Skeletal muscle satellite cell (primary cell): ENCODE measurements at regions not wholly inside any gene's neighbourhood (a gene's known extent, or its start where the extent isn't known, plus 50 kb on each side); places are given as distances from the start of the nearest gene placed in this dataset.

Source experiments
- H3K27me3 ChIP-seq: 2 replicates; pipeline ENCODE4 v1.7.0; 2013; ENCODE audit warnings: low read length; ENCODE audit not compliant: control insufficient read depth, insufficient read depth
- H3K36me3 ChIP-seq: 2 replicates; pipeline ENCODE4 v1.7.0; 2013; ENCODE audit warnings: mild to moderate bottlenecking, control low read depth, low read length; ENCODE audit not compliant: insufficient read depth
- H3K4me1 ChIP-seq: 2 replicates; pipeline ENCODE4 v1.7.0; 2013; ENCODE audit warnings: low read length; ENCODE audit not compliant: control insufficient read depth, insufficient read depth
- H3K4me2 ChIP-seq: 2 replicates; pipeline ENCODE4 v1.7.0; 2013; ENCODE audit warnings: mild to moderate bottlenecking, low read length
- H3K4me3 ChIP-seq: 2 replicates; pipeline ENCODE4 v1.7.0; 2013; ENCODE audit warnings: low read length
- H3K9ac ChIP-seq: 2 replicates; pipeline ENCODE4 v1.7.0; 2013; ENCODE audit warnings: mild to moderate bottlenecking, low read depth, low read length, moderate library complexity
- H3K9me3 ChIP-seq: replicated peaks from 2 replicates; pipeline ENCODE4 v1.7.0; 2013; ENCODE audit warnings: mild to moderate bottlenecking, control low read depth, low read length

- H3K4me3 ChIP-seq = no peak overlapping the region
- H3K27me3 ChIP-seq = no peaks in the 10 kb centered on the region
- H3K9me3 ChIP-seq = no peaks in the 10 kb centered on the region
- no peaks in the 10 kb centered on the region for H3K4me1 ChIP-seq
- H3K4me2 ChIP-seq = no peak overlapping the region
- H3K36me3 ChIP-seq = no peaks in the 10 kb centered on the region
- no peak overlapping the region for H3K9ac ChIP-seq
Observed at GRCh38 chr18:3392467-3392855, 57.5 kb upstream of the TGIF1 start.

- H3K4me2 ChIP-seq = no peak overlapping the region
- no peaks in the 10 kb centered on the region for H3K4me1 ChIP-seq
- H3K27me3 ChIP-seq = no peaks in the 10 kb centered on the region
- no peaks in the 10 kb centered on the region for H3K9me3 ChIP-seq
- H3K9ac ChIP-seq = no peak overlapping the region
- H3K4me3 ChIP-seq = no peak overlapping the region
- H3K36me3 ChIP-seq = no peaks in the 10 kb centered on the region
Observed at GRCh38 chr18:3394648-3395047, 55.3 kb upstream of the TGIF1 start.

- H3K4me3 ChIP-seq = no peak overlapping the region
- H3K9ac ChIP-seq = no peak overlapping the region
- no peaks in the 10 kb centered on the region for H3K4me1 ChIP-seq
- H3K9me3 ChIP-seq = no peaks in the 10 kb centered on the region
- no peaks in the 10 kb centered on the region for H3K36me3 ChIP-seq
- no peak overlapping the region for H3K4me2 ChIP-seq
- H3K27me3 ChIP-seq = no peaks in the 10 kb centered on the region
Observed at GRCh38 chr18:3395466-3395865, 54.5 kb upstream of the TGIF1 start.

- Histone ChIP-seq H3K27me3 (no peaks in the 10 kb centered on the region), H3K9me3 (no peaks in the 10 kb centered on the region), H3K36me3 (no peaks in the 10 kb centered on the region), H3K4me2 (no peak overlapping the region), H3K4me1 (no peaks in the 10 kb centered on the region), H3K9ac (no peak overlapping the region), H3K4me3 (no peak overlapping the region)
Observed at GRCh38 chr18:3397031-3397750, 52.8 kb upstream of the TGIF1 start.

- no peaks in the 10 kb centered on the region for H3K27me3 ChIP-seq
Observed at GRCh38 chr18:3397786-3398185, 52.2 kb upstream of the TGIF1 start.

More at GRCh38 chr18:3397786-3398185, 52.2 kb upstream of the TGIF1 start:
- Histone ChIP-seq H3K9me3 (no peaks in the 10 kb centered on the region), H3K36me3 (no peaks in the 10 kb centered on the region), H3K4me1 (peaks cover under 1% of the 10 kb centered on the region), H3K9ac (no peak overlapping the region), H3K4me2 (no peak overlapping the region), H3K4me3 (no peak overlapping the region)
